ENCODE measurements at regions not wholly inside any gene's neighbourhood (a gene's known extent, or its start where the extent isn't known, plus 50 kb on each side); places are given as distances from the start of the nearest gene placed in this dataset.
A peak's percentile ranks its signal among the peaks of the same experiment; 100 is the strongest.

GRCh38 chr4:126106658-126107057, 791.9 kb downstream of the FAT4 start:
- Histone ChIP-seq H3K27ac (ENCODE audit: extremely low read length, insufficient read depth, low read length) (no peak overlapping the region), H3K36me3 (replicated peaks in 1 of 2; ENCODE audit: control insufficient read depth in 1 of 2, insufficient read depth in 2 of 2, low read length in 2 of 2) (no peaks in the 10 kb centered on the region), H3K9me3 (ENCODE audit: low read length) (peaks cover 11% of the 10 kb centered on the region), H2AFZ (ENCODE audit: low read length) (no peak overlapping the region), H3K4me2 (ENCODE audit: low read depth, low read length) (no peak overlapping the region), H3K4me1 (ENCODE audit: insufficient read depth, low read length) (no peaks in the 10 kb centered on the region), H3K79me2 (ENCODE audit: insufficient read depth, low read length) (no peaks in the 10 kb centered on the region), H4K20me1 (ENCODE audit: insufficient read depth, low read length) (no peaks in the 10 kb centered on the region), H3K27me3 (ENCODE audit: control insufficient read depth in 1 of 2, insufficient read depth in 2 of 2, low read length in 2 of 2) (no peaks in the 10 kb centered on the region), H3K9ac (ENCODE audit: insufficient read depth, low read depth, low read length) (no peak overlapping the region), H3K4me3 (replicated peaks in 1 of 3; ENCODE audit: insufficient read depth in 1 of 3, low read depth in 2 of 3, low read length in 3 of 3) (no peak overlapping the region)
- peak; percentile 16 for DNase-seq (ENCODE audit: low spot score)
- ChIA-PET CTCF (ENCODE audit: low intra/inter-chr PET ratio, low total read pairs) (no interaction called here), POLR2A (no interaction called here)
- TF ChIP-seq SP140L (CRISPR knock-in tag; IDR thresholded peaks at IDR 0.05; ENCODE audit: borderline replicate concordance): no peak
- no peak for TF ChIP-seq ZNF646 (CRISPR knock-in tag; IDR thresholded peaks at IDR 0.05)
- no peak for TF ChIP-seq CTCF (CRISPR knock-in tag; IDR thresholded peaks at IDR 0.05)
- no peak for TF ChIP-seq ARNTL (CRISPR knock-in tag; IDR thresholded peaks at IDR 0.05)
- in situ Hi-C loops (cut with HindIII; ENCODE audit: extremely low pct_ligation_motif_present, low pct_unique_long_range_greater_than_20kb) (no loop called here), intact Hi-C loops (cut with micrococcal nuclease; ENCODE audit: unreplicated experiment) (loop anchor here (10.0 kb wide), 1 partner anchor 1298 kb away; no protein-coding TSS in a partner anchor)
- WGBS (ENCODE audit: low lambda C conversion rate): 37% methylated on average over 8 of the region's 8 CpGs
- no TSS peak for BruUV-seq (replicated peaks)
- no peak for FAIRE-seq
- ATAC-seq: peak; percentile 41; the same call in 2 of the 3 replicates
